HG02571 (cell line): ENCODE measurements at regions not wholly inside any gene's neighbourhood (a gene's known extent, or its start where the extent isn't known, plus 50 kb on each side); places are given as distances from the start of the nearest gene placed in this dataset.
"Not testable (repeated sequence)": the region's sequence is repeated elsewhere in the genome, so short reads cannot be mapped to it uniquely, and the experiment has no call there.

Source experiments
- ATAC-seq: cut with Tn5 transposase; IDR thresholded peaks from one replicate; pipeline ENCODE4 v1.9.1; 2021; ENCODE audit warnings: mild to moderate bottlenecking, moderate library complexity; ENCODE audit not compliant: unreplicated experiment

- no peak for ATAC-seq
Measured at GRCh38 chr20:36082315-36082915, 72.1 kb upstream of the EPB41L1 start.

DNA sequence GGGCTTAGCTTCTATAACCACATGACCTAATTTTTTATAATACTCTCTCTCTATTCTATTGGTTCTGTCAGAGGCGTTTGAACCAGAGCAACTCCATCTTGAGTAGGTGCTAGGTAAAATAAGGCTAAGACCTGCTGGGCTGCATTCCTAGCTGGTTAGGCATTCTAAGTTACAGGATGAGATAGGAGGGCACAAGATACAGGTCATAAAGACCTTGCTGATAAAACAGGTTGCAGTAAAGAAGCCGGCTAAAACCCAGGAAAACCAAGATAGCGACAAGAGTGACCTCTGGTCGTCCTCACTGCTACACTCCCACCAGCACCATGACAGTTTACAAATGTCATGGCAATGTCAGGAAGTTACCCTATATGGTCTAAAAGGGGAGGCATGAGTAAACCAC, 71.3 kb upstream of the EPB41L1 start:
- ATAC-seq: not testable (repeated sequence)

DNA sequence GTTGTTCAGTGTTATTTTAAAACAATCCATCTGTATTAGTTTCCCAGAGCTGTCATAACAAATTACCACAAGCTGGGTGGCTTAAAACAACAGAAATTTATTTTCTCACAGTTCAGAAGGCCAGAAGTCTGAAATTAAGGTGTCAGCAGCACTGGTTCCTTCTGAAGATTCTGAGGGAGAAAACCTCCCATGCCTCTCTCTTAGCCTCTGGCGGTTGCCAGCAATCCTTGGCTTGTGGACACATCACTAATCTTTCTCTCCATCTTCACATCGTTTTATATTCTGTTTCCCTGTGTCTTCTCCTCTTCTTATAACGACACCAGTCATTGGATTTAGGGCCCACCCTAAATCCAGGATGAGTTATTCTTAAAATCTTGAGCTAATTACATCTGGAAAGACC, 70.2 kb upstream of the EPB41L1 start:
- ATAC-seq: no peak

DNA sequence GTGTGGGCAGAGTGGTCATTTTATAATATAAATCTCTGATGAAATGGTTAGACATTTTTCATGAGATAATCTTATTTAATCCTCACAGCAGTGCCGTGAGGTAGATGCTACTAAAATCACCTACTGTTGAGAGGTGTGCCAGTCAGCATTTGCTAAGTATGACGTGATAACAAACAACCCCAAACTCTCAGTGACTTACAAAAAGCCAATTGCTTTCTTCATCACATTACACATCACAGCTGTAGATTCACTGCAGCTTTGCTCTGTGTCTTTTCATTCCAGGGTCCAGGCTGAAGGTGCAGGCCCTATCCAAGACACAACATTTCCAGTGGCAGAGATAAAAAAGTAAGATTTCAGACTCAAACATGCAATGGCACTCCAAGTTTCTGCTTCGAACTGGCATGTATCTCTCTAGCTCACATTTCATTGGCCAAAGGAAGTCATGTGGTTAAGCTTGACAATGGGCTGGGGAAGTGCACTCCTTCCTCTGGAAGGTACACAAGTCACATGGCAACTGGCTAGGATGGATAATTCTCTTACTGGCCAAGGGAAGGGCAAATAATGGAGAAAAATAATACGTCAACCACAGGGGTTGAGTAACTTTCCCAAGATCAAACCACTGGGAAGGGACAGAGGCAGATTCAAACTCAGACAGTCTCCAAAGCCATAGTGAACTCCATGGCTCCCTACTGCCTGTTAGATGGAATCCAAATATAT, 69.5 kb upstream of the EPB41L1 start:
- no peak for ATAC-seq

GRCh38 chr20:36085686-36086267, 68.8 kb upstream of the EPB41L1 start:
- no peak for ATAC-seq

DNA sequence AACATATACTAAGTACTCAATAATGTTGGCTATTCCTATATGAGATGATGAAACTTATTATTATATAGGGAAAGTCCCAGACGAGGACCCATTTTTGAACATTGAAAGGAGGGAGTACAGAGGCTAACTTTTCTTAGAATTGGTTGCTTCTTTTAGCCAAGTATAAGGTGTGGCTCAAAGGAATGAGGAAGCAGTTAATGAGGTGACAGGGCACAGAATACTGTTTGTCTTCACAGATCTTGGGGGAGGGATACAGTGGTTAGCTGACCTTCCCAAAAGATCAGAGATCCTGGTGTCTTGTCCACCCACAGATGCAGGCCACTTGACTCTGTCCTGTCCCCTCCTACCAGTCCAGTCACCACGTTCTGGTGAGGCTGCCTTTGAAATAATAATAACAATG, 67.8 kb upstream of the EPB41L1 start:
- ATAC-seq: no peak

- no peak for ATAC-seq
Measured at GRCh38 chr20:36090223-36090622, 64.3 kb upstream of the EPB41L1 start.

GRCh38 chr20:36091561-36092397, 62.8 kb upstream of the EPB41L1 start:
- ATAC-seq: no peak

GRCh38 chr20:36092398-36093024, 62.0 kb upstream of the EPB41L1 start:
- ATAC-seq: no peak

DNA sequence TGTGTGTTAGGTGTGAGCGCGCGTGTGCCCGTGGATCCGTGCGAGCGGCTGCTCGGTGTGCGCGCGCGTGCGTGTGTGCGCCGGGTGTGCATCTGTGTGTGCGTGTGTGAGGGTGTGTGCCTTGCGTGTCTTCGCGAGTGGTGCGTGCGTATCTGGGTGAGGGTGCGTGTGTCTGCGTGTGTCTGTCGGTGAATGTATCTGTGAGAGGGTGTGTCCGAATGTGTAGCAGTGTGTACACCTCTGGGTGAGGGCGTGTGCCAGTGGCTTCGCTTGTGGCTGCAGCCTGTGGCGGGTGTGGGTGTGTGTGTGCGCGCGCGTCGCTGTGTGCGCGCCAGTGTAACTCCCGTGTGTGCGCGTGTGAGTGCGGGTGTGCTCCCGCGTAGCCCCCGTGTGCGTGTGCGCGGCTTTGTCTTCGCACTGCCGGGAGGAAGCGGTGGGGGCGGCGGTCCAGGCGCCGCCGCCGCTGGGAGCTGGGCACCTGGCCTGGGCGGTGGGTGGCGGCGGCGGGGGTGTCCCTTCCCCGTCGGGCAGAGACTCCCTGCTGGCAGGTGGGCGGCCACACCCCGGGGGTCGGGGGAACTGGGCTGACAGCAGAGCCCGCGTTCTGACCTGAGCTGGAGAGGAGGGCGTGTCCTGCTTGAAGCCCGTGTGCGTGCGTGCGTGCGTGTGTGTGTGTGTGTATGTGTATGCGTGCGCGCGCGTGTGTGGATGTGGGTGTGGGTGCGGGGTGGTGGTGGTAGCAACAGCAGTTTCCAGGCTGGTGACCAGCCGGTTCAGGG, 61.3 kb upstream of the EPB41L1 start:
- ATAC-seq: no peak

- no peak for ATAC-seq
Measured at GRCh38 chr20:36093804-36094145, 60.8 kb upstream of the EPB41L1 start.

DNA sequence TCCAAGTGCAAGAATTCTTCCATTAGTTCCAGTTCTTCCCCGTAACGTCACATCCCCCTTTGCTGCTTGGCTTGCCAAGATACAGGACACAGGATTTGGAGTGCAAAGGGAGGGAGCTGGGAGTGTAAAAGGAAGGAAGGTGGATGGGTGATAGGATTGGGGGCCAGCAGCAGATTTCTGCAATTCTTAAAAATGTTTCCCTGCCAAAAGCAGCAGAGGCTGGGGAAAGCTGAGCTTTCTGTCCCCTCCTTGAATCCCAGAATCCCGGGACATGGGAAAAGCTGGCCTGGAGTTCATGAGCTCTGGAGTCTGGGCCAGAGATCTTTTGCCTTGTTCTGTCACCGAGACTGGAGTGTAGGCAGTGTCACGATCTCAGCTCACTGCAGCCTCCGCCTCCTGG, 60.0 kb upstream of the EPB41L1 start:
- no peak for ATAC-seq

DNA sequence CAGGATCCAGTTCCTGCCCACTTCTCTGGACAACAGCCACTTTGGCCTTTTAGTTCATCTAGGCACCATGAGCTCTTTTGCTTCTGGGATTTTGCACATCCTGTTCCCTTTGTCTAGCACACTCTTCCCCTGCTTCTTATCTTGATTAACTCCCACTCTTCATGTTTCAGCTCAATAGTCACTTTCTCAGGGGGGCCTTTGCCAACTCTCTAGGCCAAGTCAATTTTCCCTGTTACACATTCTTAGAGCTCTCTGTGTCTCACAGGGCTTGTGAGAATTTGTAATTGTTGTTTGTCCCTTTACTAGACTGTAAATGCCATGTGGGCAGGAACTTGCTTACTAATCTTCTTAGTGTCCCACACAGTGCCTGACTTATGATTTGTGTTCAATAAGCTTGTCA, 58.1 kb upstream of the EPB41L1 start:
- ATAC-seq: no peak

DNA sequence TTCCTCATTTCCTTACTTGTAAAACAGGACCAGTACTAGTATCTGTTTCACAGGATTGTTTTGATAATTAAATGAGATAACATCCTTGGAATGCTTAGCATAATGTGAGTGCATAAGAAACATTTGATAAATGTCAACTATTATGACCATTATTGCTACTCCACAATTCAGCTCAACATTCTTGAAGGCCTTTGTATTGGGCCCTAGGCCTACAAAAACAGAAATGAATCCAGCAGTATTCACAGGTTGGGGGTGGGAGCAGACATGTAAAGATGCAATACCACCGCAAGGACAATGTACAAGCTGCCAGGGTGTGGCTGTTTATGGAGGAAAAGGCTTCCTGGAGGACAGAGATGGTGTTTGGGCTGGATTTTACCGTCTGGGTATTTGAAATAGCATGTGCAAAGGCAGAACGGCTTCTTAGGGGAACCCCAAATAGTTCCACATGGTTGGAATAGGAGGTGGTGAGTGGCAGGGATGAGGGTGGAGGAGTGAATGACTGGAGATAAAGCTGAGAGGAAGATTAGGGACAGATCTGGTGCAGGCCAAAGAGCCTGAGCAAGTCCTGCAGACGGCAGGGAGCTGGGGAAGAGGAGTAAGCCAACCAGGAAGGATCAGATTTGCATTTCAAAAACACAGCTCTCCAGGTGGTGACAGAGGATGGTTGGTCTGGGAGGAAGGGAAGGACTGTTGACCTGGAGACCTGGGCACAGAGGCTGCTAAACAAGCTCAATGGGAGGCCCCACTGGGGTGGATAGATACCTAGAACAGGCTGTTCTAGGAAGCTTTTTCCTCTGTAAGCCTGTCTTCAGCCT, 57.0 kb upstream of the EPB41L1 start:
- ATAC-seq: no peak

GRCh38 chr20:36098364-36098763, 56.2 kb upstream of the EPB41L1 start:
- ATAC-seq: peak; percentile 61

GRCh38 chr20:36099106-36099505, 55.4 kb upstream of the EPB41L1 start:
- no peak for ATAC-seq

- no peak for ATAC-seq
Measured at GRCh38 chr20:36101192-36101591, 53.3 kb upstream of the EPB41L1 start.

DNA sequence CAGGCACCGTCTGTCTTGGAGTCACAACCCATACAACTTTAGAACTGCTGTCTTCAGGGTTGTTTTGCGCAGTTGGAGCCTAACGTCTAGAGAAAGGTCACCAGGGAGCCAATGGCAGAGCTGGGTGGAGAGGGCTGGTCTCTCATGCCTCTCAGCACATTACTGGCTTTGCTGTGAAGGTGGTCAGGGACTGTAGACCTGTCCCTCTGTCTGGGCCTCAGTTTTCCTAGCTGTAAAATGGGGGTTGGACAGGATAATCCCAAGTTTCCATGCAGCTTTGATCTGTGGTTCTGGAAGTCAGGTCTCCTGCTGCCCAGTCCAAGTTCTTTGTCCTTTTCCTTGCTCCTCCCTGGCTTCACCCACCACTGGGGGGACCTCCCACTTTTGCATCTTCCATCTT, 52.2 kb upstream of the EPB41L1 start:
- no peak for ATAC-seq

DNA sequence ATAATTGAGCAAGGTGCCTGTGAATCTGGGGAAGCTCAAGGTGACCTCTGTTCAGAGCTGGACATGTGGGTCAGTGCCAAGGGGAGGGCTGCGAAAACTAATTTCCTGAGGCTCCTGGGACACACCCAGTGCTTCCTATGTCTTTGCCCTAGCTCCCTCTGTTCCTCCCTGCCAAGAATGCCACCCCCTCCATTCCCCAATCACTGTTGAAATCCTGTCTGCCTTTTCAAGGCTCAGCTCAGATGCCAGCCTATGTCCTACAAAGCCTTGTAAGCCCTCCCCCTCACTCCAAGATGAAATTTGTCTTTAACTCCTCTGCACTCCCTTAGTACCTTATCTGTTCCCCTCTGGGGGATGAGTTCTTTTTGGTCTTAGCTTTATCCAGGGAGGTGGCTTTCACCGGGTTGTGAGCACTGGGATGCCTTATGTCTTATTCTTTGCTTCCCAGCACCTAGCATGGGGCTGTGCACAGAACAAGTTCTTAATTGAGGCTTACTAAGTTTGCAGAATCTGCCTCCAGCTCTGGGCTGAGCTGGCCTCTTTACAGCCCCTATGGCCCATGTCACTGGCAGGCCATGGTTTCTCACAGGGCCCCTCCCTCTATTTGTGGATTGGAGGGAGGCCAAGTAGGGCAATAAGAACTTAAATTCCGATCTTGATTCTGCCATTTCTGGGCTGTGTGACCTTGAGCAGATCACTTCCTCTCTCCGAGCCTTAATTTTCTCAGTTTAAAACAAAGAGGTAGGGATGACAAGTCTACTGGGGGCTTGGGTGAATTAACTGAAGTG, 51.5 kb upstream of the EPB41L1 start:
- ATAC-seq: no peak
